AG09309 (cell line): ENCODE measurements at regions not wholly inside any gene's neighbourhood (a gene's known extent, or its start where the extent isn't known, plus 50 kb on each side); places are given as distances from the start of the nearest gene placed in this dataset.

ENCODE experiments used
- DNase-seq: peaks from one replicate; pipeline ENCODE4 v3.0.0-alpha.2; 2010; ENCODE audit warnings: low read depth
- H3K4me3 ChIP-seq: 2 replicates; pipeline ENCODE4 v1.5.1; 2011; ENCODE audit warnings: mild to moderate bottlenecking, low read depth, low read length, moderate library complexity; ENCODE audit not compliant: control insufficient read depth
- CTCF ChIP-seq: IDR thresholded peaks from 2 replicates; pipeline ENCODE4 v1.5.1; 2011; ENCODE audit warnings: mild to moderate bottlenecking, low read depth, low read length, inconsistent platforms; ENCODE audit not compliant: insufficient read depth, control insufficient read depth; ENCODE audit errors: missing control alignments

DNA sequence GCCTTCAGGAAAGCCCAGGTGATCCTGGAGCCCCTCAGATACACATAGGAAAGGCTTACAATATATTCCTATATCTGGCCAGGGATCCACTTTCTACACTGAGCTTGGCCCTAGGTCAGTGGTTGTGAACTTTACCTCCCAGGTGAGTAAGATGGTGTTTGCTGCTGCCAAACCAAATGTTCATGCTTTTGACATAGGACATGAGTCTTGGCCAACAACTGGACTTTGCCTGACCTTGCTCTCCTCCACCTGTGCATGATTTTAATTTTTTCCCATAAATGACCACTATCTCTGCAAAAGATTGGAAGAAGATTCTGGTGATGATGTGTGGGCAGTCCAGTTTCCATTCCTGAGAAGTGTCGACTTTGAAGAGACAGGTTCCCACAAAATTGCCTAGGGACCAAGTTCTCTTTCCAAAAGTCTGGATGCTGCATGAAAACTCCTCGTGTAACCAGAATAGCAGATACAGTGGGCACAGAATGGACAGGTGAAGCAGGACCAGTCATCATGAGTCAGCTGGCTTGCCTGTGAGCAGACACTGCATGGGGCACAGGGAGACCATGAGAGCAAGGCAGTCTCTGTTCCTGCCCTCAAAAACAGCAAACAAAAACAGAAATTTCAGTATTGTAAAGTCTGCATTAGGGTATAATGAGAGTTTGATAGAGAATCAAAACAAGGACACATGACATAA, 226.4 kb upstream of the MON1B start:
- DNase-seq = no peak
- H3K4me3 ChIP-seq = no peak overlapping the region
- TF ChIP-seq CTCF = no peak

DNA sequence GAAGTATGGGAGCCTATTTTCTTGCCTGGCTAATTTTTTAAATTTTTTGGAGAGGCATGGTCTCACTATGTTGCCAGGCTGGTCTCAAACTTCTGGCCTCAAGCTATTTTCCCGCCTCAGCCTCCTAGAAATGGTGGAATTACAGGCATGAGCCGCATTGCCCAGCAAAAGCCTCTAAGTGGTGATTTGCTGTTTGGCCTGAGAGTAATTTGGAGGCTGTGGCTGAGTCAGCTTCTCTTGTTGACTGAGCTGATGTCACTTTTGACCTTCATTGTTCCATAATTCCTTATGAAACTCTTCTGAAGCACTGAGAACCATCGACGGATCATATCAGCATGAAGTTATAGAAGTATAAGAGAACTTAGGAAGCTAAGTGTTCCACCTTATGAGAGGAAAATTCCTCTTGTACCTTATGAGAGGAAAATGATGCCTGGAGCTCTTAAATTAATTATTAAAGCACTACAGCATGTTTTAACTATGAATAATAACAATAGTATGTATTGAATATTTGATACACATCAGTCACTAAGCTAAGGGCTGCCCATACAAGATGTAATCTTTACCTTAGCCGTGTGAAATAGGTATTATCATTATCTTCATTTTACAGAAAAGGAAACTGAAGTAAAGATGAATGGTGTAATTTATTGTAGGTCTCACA, 220.8 kb upstream of the MON1B start:
- no peak for DNase-seq
- TF ChIP-seq CTCF = no peak
- H3K4me3 ChIP-seq = no peak overlapping the region

DNA sequence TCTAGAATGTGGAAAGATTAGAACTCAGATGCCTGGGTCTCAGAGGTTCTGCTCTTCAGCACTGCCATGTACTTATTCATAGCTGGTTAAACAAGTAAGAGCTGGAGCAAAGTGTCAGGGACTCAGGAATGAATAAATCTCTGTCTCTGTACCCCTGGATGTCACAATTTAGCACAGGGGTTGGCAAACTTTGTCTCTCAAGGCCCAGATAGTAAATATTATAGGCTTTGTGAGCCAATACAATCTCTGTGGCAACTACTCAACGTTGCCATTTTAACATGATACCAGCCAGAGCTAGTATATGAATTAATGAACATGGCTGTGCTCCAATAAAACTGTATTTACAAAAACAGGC, 220.3 kb upstream of the MON1B start:
- DNase-seq = no peak
- H3K4me3 ChIP-seq = no peak overlapping the region
- no peak for TF ChIP-seq CTCF

DNA sequence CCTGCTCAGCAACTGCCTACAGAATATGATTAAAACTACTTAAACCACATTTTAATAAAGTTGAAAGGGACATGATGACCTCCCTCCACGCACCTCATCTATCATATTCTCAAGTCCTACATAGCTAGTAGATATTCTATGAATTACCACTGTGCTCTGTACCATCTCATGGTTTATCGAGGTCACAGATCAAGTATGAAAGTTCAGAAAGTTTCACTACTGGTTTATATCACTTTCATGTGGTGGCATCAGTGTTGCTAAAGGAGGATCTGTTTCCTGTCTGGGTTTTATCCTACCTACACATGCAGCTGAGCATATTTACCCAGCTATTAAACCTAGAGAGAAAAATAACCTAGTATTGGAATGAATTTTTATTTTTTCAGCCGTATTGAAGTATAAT, 214.9 kb upstream of the MON1B start:
- no peak overlapping the region for H3K4me3 ChIP-seq
- no peak for DNase-seq
- no peak for TF ChIP-seq CTCF

GRCh38 chr16:76976756-76977155, 214.2 kb upstream of the MON1B start:
- H3K4me3 ChIP-seq = no peak overlapping the region
- no peak for TF ChIP-seq CTCF
- no peak for DNase-seq

GRCh38 chr16:76984196-76984595, 206.8 kb upstream of the MON1B start:
- no peak overlapping the region for H3K4me3 ChIP-seq
- TF ChIP-seq CTCF = no peak
- DNase-seq = no peak

DNA sequence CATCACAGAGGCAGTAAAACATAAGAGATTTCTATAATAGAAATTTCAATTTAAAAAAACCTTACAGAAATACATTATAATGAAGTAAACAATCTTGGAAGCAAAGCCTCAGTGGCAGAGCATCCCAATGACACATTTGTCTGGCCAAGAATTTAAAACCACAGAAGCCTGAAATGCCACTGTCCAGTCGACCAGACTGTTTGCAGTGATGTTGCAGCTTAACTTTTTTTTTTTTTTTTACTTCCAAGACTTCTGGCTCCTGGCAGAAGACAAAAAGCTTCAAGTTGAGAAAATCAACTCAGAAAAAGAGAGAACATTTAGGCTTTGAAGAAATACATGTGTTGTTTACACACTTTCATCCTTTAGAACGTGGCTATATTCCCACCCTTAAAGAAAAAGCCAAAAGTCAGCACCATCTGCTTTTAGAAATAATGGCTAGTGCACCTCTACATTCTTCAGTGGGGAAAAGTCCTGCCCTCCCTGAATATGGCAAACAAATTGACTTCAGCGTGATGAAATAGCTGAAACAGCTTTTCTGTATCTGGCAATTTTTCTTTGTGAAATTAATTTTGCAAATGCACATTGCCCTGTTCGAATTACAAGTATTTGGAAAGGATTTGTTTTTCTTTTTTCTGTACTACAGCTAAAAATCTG, 205.5 kb upstream of the MON1B start:
- DNase-seq = no peak
- no peak for TF ChIP-seq CTCF
- H3K4me3 ChIP-seq = no peak overlapping the region
